Kidney epithelial cell (primary cell): ENCODE measurements at regions not wholly inside any gene's neighbourhood (a gene's known extent, or its start where the extent isn't known, plus 50 kb on each side); places are given as distances from the start of the nearest gene placed in this dataset.

Experiments
- DNase-seq: peaks from one replicate; pipeline ENCODE4 v3.0.0-alpha.2; 2010; ENCODE audit warnings: low read depth
- H3K27me3 ChIP-seq: 2 replicates; pipeline ENCODE4 v1.6.0; 2011; ENCODE audit warnings: low read length; ENCODE audit not compliant: control insufficient read depth, insufficient read depth
- H3K36me3 ChIP-seq: 2 replicates; pipeline ENCODE4 v1.5.1; 2011; ENCODE audit warnings: low read length; ENCODE audit not compliant: control insufficient read depth, insufficient read depth
- H3K4me3 ChIP-seq: 2 replicates; pipeline ENCODE4 v1.5.1; 2011; ENCODE audit warnings: low read depth, mild to moderate bottlenecking, control low read depth, low read length
- TF ChIP-seq, protein P1 (sequence below): IDR thresholded peaks from 2 replicates; pipeline ENCODE4 v1.5.1; 2011; ENCODE audit warnings: mild to moderate bottlenecking, moderate library complexity, low read length, control low read depth, inconsistent platforms; ENCODE audit not compliant: insufficient read depth, poor library complexity, severe bottlenecking

DNA sequence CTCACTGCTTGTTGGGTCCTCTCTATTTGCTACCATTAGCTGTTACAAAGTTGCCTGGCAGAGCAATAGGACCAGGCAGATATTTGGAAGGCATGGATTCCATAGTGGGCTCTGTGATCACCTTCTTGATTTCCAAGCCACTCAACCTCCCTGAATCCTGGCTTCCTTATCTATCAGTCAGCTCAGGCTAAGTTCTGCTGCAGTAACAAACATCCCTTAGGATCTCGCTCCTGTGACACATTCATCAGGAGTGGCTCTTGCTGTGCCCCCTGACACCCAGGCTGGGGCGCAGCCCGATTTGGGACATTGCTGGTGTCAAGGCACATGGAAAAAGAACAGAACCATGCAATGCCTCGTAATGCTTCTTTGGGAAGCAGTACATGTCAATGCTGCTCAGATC is 503.9 kb downstream of the TBC1D22A start:
- no peaks in the 10 kb centered on the region for H3K36me3 ChIP-seq
- TF ChIP-seq, protein P1, sequence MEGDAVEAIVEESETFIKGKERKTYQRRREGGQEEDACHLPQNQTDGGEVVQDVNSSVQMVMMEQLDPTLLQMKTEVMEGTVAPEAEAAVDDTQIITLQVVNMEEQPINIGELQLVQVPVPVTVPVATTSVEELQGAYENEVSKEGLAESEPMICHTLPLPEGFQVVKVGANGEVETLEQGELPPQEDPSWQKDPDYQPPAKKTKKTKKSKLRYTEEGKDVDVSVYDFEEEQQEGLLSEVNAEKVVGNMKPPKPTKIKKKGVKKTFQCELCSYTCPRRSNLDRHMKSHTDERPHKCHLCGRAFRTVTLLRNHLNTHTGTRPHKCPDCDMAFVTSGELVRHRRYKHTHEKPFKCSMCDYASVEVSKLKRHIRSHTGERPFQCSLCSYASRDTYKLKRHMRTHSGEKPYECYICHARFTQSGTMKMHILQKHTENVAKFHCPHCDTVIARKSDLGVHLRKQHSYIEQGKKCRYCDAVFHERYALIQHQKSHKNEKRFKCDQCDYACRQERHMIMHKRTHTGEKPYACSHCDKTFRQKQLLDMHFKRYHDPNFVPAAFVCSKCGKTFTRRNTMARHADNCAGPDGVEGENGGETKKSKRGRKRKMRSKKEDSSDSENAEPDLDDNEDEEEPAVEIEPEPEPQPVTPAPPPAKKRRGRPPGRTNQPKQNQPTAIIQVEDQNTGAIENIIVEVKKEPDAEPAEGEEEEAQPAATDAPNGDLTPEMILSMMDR: no peak
- H3K4me3 ChIP-seq: no peak overlapping the region
- H3K27me3 ChIP-seq: no peaks in the 10 kb centered on the region
- no peak for DNase-seq

GRCh38 chr22:47260551-47260950 is 498.1 kb downstream of the TBC1D22A start:
- Histone ChIP-seq H3K27me3 (no peaks in the 10 kb centered on the region), H3K36me3 (no peaks in the 10 kb centered on the region), H3K4me3 (no peak overlapping the region)
- no peak for DNase-seq
- TF ChIP-seq, protein P1: no peak

DNA sequence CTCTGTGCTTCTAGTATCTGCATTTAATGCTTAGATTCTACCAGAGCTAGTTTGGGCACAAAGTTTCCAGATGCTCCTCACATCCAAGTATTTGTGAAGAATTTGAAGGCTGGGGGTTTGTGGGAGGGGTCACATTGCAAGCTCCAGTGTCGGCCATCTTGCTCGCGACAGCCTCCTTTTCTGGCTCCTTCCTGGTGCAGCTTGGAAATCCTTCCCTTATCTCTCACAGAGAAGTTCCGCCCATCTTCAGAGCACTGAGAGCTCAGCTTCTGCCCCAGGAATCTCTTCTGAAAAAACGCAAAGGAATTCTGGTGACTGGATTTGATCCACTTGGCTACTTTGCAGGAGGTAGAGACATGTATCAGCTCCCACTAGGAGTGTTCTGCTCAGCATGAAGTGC is 497.5 kb downstream of the TBC1D22A start:
- DNase-seq: no peak
- H3K36me3 ChIP-seq: no peaks in the 10 kb centered on the region
- H3K4me3 ChIP-seq: no peak overlapping the region
- TF ChIP-seq, protein P1: no peak
- no peaks in the 10 kb centered on the region for H3K27me3 ChIP-seq

- H3K4me3 ChIP-seq: no peak overlapping the region
- TF ChIP-seq, protein P1: no peak
- no peak for DNase-seq
- no peaks in the 10 kb centered on the region for H3K27me3 ChIP-seq
- no peaks in the 10 kb centered on the region for H3K36me3 ChIP-seq
These were observed 496.6 kb downstream of the TBC1D22A start for GRCh38 chr22:47259049-47259448.

DNA sequence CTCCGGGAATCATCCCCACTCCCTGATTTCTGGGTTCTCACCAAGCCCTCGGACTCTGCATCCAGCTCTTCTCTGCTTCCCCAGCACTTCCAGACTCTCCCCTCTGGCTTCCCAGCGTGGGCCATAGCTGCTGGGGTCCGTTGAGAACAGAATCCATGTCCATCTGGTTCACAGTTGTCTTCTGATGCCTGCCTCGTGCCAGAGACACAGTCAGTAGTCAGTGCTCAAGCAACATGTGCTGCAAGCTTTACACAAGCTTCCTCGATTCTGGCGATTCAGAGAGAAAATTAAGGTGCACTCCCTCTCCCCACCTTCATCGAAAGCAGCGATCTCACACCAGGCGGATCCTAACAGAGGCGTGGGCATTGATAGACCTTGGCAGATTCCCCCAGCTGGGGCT is 495.5 kb downstream of the TBC1D22A start:
- Histone ChIP-seq H3K36me3 (no peaks in the 10 kb centered on the region), H3K4me3 (no peak overlapping the region), H3K27me3 (no peaks in the 10 kb centered on the region)
- TF ChIP-seq, protein P1: no peak
- no peak for DNase-seq

DNA sequence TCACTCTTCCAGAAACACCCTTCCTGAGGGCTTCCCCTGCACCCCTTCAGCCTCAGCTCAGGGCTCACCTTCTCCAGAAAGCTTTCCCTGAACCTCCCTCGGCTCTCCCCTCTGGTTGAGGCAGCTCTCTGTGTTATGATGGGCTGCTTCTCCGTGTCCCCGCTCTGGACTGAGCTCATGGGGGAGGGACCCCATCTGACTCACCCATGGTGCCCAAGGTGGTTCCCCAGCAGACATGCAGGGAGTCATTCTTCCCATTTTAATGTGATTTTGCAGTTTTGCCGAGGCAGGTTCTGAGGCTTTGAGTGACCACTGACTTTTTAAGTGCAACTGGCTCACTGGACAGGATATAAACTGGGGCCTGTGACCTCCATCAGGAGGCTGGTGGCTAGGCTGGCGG is 495.1 kb downstream of the TBC1D22A start:
- Histone ChIP-seq H3K4me3 (no peak overlapping the region), H3K27me3 (no peaks in the 10 kb centered on the region), H3K36me3 (no peaks in the 10 kb centered on the region)
- no peak for DNase-seq
- TF ChIP-seq, protein P1: no peak
